ENCODE measurements at regions not wholly inside any gene's neighbourhood (a gene's known extent, or its start where the extent isn't known, plus 50 kb on each side); places are given as distances from the start of the nearest gene placed in this dataset.
A peak's percentile ranks its signal among the peaks of the same experiment; 100 is the strongest.

GRCh38 chr11:79980916-79981315 lies 540.1 kb upstream of the TENM4 start:
- no peak for DNase-seq (ENCODE audit: low read depth)

DNA sequence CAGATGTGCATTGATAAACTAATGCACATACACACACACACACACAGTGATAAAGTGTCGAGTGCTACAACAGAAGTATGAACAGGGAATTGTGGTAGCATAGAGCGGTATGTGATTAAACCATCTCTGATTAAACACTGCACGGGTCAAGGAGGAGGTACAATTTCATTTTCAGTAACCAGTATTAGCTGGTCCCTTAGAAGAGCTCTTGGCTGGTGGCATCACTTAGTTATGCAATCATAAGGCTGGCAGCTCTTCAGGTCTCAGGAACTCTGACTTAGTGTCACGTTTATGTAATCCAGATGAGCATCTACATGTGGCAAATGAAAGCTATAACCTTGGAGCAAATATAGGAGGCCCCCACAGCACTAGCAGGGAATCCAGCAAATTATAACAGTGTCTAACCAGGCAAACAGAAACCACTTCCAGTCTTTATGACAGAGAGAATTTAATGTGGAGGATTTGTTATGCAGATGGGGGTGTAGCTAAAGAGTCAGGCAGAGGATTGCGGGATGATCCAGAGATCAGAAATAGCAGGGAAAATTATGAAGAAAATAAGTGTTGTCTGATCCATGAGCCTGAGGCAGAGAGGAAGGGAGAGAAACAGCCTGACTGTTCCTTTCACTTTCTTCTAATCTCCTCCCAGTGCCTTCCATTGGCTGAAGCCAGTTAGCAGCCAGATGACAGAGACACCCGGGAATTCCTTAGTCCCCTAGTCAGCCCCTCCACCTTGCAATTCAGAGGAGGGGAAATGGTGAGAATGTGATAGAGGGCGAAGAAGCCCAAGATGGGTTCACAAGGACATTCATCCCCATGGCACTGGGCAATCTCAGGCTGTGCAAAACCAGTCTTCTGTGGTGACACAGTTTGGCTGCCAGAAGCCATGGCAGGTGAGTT lies 533.1 kb upstream of the TENM4 start:
- DNase-seq (ENCODE audit: low read depth), result peak; percentile 46

DNA sequence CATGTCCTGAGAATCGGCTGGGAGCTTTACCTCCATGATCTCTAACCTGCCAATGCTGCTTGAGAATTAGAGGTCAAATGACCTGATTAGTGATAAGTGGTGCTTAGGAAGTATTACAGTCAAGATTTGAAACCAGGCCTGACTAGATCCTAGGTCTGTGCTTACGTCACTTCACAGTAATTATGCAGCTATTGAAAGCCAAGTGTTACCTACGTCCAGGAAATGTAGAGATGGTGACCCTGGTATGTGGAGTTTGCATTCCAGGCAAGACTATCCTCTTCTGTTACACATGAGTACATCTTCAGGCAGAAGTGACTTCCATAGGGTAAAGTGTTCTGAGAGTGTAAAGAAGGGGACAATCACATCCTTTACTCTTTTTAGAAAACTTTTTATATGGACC lies 530.4 kb upstream of the TENM4 start:
- DNase-seq (ENCODE audit: low read depth), result no peak

- no peak for DNase-seq (ENCODE audit: low read depth)
Measured at GRCh38 chr11:79966592-79966991, 525.8 kb upstream of the TENM4 start.

DNA sequence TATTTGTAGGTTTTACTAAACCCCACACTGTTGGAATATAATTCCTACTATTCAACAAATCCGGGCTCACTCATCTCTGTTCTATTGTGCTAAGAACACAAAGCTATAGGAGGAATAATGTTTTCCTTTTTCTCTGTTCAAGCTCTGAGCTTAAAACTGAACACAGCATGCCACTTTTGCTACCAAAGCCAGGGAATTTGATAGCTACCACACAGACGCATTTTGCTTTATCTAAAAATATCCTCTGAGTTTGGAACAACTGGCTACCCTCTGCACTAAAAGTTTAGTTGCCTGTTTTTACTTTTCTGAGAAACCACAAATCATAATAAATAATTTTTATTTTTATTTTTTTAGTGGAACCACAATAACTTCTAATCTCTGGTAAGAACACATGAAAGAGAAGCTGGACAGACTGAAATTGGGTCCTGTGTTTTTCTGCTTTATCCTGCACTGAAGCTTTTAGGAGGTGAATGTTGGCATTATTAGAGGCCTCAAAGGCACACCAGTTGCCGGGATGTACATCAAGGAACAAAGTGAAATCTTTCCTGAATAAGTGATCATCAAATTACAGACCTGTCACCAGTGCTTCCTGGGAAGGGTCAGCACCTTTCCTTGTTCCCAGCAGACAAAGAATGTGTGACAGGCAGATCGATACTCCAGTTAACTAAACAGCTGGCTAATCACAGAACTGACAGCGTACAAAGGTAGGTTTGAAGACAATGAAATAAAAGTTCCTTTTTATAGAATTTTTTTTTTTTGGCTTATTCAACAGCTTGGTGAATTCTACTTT lies 523.2 kb upstream of the TENM4 start:
- no peak for DNase-seq (ENCODE audit: low read depth)

DNA sequence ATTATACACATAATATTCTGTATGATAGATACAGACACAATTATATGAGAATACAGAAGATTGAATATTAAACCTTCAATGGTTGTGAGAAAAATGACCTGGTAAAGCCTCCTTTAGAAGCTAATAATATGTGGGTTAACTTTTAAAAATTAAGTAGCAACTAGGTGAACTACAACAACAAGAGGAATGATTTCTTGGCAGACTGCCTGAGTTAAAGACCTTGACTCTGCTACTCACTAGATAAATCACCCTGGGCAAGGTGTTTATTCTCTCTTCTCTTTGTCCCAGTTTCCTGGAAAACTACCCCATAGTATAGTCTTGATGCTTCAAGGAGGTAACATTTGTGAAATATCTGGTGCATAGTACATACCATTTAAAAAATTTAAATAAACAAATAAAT lies 519.6 kb upstream of the TENM4 start:
- peak; percentile 12 for DNase-seq (ENCODE audit: low read depth)

- DNase-seq (ENCODE audit: low read depth), result no peak
Measured at GRCh38 chr11:79959318-79959717, 518.5 kb upstream of the TENM4 start.

DNA sequence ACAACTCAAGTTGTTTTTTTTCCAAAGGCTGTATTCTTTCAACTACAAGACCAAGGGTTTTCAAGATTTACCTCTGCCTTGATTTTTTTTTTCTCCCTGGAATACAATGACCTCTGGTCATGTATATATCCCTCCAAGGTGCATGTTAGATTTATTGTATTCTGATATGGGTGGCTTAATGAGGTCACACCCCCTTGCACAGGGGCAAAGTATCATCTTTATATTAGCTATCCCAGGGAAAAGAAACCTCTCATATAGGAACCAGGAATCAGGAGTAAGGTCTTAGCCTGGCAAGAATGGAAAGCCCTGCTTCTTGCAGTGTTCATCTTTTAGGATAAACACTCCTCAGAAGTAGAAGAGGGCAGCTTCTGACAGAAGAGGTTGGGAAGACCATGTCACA lies 516.9 kb upstream of the TENM4 start:
- no peak for DNase-seq (ENCODE audit: low read depth)

DNA sequence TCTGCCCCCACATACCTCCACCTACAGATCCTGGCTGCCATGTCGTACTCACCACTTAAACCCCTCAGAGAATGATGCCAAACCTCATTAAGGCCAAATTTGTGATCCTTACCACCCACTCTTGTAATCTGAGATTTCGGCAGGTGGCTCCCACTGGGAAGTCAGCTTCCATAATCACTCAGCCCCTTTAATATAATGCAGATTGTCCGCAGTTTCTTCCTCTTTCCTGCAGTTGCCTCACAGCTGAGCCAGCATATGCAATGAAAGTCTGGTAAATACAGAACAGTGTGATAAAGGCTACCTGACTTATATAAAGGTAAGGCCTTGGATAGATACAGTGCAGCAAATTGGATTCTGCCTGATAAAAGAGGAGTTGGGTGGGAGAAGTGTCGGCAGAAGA lies 515.2 kb upstream of the TENM4 start:
- DNase-seq (ENCODE audit: low read depth), result no peak

DNA sequence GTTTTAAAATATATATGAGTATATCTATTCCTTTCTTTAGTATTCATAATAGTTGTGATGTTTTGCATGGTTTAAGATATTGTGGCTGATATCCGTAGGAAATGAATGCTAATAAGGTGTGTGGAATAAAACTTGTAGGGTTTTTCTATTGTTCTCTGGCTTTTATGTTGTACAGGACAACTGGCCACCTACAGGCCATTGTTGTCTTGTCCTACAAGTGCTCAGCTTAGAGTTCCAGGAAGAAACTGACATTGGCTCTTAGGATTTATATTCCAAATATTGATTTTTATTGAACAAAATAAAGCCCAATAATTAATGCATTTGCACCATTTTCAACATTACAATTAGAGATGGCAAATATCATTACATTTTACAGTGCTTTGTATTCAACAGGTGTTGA lies 512.8 kb upstream of the TENM4 start:
- no peak for DNase-seq (ENCODE audit: low read depth)

GRCh38 chr11:79950741-79951140 lies 509.9 kb upstream of the TENM4 start:
- DNase-seq (ENCODE audit: low read depth), result no peak

DNA sequence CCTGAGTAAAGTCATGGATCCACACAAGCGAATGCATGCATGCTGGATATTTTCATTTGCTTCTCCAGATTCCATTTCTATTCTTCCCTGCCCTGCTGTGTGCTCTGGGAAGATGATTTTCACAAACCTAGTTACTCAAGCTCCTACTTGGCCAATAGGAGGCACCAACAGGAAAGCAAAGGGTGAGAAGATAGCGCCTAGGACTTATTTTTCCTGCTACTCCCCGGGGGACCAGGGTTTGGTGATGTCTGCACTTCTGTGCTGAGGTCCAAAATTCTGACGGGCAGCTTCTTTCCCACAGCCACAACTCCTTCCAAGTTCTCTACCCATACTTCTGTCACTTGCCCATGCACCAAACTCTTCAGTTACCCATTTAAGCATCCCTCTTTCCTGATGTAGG lies 509.3 kb upstream of the TENM4 start:
- no peak for DNase-seq (ENCODE audit: low read depth)

GRCh38 chr11:79949574-79949973 lies 508.7 kb upstream of the TENM4 start:
- DNase-seq (ENCODE audit: low read depth), result no peak

GRCh38 chr11:79942646-79943045 lies 501.8 kb upstream of the TENM4 start:
- DNase-seq (ENCODE audit: low read depth), result no peak

DNA sequence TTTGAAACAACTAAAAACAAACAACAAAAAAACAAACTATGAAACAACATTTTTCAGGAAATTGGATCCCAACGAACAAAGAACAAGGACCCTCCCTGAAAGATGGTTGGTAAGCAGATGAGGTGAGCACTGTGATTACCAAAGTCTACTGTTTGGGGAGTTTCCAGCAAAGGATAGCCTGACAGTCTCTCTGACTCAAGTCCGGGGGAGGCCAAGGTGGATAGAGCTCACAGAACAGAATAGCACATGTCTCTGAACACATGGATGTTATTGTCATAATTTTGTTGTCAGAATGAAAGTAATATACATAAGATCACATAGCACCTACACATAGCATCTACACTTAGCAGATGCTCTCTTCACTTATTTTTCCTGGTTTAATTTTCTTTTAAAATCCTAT lies 501.3 kb upstream of the TENM4 start:
- DNase-seq (ENCODE audit: low read depth), result peak; percentile 5

DNA sequence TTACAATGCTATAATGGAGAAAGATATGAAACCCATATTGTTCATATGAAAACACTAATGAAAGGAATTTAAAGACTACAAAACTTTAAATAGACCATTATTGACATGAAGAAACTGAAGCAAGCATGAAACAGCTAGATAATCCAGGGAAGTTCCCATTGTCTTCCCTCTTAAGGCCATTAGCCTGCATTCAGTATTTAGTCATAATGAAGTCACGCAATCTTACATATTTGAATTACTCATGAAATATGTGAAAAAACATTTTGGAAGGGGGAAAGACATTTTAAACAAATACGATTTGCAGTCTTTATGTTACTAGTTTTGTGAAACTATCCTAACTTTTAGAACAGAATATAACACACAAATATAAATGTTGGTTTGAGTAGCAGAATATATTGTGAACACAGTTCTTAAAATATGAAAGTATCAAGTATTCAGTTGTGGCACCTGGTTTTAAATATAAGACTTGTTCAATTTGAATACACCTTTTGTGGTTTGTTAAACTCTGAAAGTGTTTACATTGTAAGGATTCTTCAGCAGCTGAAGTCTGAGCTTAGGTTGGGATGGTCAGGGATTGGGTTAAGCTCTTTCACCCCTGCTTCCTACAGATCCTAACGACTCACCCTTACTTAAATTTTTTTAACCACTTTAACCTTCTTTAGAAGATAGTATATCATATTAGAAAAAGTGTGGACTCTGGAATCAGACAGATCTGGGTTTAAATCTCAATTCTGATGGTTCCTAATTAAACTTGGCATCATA lies 500.3 kb upstream of the TENM4 start:
- DNase-seq (ENCODE audit: low read depth), result peak; percentile 17

GRCh38 chr11:79940165-79940564 lies 499.3 kb upstream of the TENM4 start:
- DNase-seq (ENCODE audit: low read depth), result peak; percentile 22

- no peak for DNase-seq (ENCODE audit: low read depth)
Measured at GRCh38 chr11:79939111-79939510, 498.3 kb upstream of the TENM4 start.

DNA sequence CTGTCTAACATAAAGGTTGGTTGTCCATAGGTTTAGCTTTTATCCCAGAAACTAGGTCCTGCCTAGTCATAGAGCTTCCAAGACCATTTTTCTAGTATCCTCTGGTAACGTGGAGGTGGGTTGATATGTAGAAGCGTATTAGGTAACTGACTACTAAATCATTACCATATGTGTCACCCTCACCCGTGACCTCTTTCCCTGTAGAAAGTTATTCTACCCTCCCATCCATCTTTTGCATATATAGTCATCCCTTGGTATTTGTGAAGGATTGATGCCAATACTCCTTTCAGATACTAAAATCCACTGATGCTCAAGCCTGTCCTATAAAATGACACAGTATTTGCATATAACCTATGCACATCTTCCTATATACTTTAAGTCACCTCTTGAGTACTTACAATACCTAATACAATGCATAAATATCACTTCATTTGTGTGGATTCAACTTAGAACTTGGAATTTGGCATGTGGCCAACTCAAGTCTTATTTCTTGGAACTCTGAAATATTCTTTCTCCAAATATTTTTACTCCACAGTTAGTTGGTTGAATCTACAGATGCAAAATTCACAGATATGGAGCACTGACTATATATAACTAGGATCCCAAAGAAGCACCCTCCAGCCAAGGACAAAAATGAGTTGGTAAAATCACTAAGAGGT lies 497.0 kb upstream of the TENM4 start:
- no peak for DNase-seq (ENCODE audit: low read depth)

- no peak for DNase-seq (ENCODE audit: low read depth)
Measured at GRCh38 chr11:79932612-79933011, 491.8 kb upstream of the TENM4 start.

DNA sequence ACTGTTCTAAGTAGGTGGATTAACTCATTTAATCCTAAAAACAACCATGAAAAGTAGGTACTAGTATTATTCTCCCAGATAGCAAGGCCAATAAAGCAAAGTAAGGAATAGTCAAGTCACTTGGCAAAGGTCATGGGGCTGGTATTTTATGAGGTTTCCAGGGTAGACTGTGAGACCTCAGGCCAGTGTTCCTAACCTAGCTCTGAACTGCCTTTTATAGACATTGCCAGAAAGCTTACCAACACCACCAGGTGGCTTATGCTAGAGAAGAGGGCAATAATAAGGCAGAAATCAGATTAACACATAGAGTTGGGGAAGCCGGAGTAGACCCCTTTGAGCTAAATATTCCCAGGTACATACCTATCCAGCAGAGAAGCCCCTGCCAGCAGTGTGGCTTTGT lies 490.9 kb upstream of the TENM4 start:
- DNase-seq (ENCODE audit: low read depth), result no peak

GRCh38 chr11:79926707-79927106 lies 485.9 kb upstream of the TENM4 start:
- DNase-seq (ENCODE audit: low read depth), result no peak
